ENCODE measurements at regions not wholly inside any gene's neighbourhood (a gene's known extent, or its start where the extent isn't known, plus 50 kb on each side); places are given as distances from the start of the nearest gene placed in this dataset.

DNA sequence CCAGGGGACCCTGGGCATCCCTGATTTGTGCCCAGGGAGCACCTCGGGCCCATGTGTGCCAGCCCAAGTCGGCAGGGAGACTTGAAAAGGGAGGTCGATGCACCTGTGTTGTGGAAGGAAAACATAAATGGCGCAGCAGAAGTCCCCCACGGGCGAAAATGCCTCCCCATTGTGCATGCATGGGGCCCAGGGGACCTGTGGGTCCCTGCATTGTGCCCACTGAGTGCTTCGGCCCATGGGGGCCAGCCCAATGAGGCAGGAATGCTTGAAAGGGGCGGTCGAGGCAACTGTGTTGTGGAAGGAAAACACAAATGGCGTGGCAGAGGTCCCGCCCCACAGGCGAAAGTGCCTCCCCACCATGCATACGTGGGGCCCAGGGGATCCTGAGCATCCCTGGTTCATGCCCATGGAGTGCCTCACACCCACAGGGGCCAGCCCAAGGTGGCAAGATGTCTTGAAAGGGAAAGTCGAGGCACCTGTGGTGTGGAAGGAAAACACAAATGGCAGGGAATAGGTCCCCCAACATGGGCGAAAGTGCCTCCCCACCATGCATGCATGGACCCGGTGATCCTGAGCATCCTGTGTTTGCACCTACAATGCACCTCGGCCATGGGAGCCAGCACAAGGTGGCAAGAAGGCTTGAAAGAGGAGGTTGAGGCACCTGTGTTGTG, 368.0 kb downstream of the ALG10 start:
- H3K4me3 ChIP-seq (ENCODE audit: control insufficient read depth, low read depth, low read length): no peak overlapping the region
- TF ChIP-seq, protein P1, sequence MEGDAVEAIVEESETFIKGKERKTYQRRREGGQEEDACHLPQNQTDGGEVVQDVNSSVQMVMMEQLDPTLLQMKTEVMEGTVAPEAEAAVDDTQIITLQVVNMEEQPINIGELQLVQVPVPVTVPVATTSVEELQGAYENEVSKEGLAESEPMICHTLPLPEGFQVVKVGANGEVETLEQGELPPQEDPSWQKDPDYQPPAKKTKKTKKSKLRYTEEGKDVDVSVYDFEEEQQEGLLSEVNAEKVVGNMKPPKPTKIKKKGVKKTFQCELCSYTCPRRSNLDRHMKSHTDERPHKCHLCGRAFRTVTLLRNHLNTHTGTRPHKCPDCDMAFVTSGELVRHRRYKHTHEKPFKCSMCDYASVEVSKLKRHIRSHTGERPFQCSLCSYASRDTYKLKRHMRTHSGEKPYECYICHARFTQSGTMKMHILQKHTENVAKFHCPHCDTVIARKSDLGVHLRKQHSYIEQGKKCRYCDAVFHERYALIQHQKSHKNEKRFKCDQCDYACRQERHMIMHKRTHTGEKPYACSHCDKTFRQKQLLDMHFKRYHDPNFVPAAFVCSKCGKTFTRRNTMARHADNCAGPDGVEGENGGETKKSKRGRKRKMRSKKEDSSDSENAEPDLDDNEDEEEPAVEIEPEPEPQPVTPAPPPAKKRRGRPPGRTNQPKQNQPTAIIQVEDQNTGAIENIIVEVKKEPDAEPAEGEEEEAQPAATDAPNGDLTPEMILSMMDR (conservative IDR thresholded peaks at IDR 0.05; ENCODE audit: control insufficient read depth, insufficient read depth, low read depth, low read length): no peak
- DNase-seq (ENCODE audit: low read depth): no peak

DNA sequence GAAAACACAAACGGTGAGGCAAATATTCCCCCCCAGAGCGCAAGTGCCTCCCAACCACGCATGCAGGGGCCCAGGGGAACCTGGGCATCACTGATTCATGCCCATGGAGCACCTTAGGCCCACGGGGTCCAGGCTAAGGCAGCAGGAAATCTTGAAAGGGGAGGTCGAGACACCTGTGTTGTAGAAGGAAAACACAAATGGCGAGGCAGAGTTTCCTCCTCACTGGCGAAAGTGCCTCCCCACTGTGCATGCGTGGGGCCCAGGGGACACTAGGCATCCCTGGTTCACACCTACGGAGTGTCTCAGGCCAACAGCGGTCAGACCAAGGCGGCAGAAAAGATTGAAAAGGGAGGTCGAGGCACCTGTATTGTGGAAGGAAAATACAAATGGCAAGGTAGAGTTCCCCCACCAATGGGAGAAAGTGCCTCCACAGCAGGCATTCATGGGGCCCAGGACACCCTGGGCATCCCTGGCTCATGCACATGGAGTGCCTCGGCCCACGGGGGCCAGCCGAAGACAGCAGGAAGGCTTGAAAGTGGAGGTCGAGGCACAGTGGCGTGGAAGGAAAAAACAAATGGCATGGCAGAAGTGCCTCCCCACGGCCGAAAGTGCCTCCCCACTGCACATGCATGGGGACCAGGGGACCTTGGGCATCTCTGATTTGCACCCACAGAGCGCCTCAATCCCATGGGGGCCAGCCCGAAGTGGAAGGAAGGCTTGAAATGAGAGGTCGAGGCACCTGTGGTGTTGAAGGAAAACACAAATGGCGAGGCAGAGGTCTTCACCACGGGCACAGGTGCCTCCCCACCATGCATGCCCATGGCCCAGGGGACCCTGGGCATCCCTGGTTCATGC, 368.8 kb downstream of the ALG10 start:
- TF ChIP-seq, protein P1 (conservative IDR thresholded peaks at IDR 0.05; ENCODE audit: control insufficient read depth, insufficient read depth, low read depth, low read length): no peak
- no peak overlapping the region for H3K4me3 ChIP-seq (ENCODE audit: control insufficient read depth, low read depth, low read length)
- no peak for DNase-seq (ENCODE audit: low read depth)

DNA sequence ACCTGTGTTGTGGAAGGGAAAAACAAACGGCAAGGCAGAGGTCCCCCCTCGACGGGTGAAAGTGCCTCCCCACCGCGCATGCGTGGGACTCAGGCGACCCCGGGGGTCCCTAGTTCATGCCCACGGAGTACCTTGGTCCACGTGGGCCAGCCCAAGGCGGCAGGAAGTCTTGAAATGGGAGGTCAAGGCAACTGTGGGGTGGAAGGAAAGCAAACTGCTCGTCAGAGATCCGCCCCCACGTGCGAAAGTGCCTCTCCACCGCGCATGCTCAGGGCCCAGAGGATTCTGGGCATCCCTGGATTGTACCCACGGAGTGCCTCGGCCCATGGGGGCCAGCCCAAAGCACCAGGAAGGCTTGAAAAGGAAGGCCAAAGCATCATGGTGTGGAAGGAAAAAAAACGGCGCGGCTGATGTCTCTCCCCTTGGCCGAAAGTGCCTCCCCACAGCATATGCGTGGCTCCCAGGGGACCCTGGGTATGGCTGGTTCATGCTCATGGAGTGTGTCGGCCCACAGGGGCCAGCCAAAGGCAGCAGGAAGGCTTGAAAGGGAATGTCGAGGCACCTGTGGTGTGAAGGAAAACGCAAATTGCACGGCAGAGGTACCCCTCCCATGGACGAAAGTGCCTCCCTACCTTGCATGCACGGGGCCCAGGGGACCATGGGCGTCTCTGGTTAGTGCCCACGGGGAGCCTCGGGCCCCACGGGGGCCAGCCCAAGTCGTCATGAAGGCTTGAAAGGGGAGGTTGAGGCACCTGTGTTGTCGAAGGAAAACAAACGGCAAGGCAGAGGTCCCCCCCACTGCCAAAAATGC, 369.7 kb downstream of the ALG10 start:
- no peak for DNase-seq (ENCODE audit: low read depth)
- no peak overlapping the region for H3K4me3 ChIP-seq (ENCODE audit: control insufficient read depth, low read depth, low read length)
- TF ChIP-seq, protein P1 (conservative IDR thresholded peaks at IDR 0.05; ENCODE audit: control insufficient read depth, insufficient read depth, low read depth, low read length): no peak

DNA sequence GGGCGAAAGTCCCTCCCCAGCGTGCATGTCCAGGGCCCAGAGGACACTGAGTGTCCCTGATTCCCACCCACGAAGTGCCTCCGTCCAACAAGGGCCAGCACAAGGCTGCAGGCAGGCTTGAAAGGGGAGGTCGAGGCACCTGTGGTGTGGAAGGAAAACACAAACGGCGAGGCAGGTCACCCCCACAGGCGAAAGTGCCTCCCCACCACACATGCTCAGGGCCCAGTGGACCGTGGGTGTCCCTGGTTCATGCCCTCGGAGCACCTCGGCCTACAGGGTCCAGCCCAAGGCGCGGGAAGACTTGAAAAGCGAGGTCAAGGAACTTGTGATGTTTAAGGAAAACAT, 370.4 kb downstream of the ALG10 start:
- H3K4me3 ChIP-seq (ENCODE audit: control insufficient read depth, low read depth, low read length): no peak overlapping the region
- no peak for DNase-seq (ENCODE audit: low read depth)
- TF ChIP-seq, protein P1 (conservative IDR thresholded peaks at IDR 0.05; ENCODE audit: control insufficient read depth, insufficient read depth, low read depth, low read length): no peak

DNA sequence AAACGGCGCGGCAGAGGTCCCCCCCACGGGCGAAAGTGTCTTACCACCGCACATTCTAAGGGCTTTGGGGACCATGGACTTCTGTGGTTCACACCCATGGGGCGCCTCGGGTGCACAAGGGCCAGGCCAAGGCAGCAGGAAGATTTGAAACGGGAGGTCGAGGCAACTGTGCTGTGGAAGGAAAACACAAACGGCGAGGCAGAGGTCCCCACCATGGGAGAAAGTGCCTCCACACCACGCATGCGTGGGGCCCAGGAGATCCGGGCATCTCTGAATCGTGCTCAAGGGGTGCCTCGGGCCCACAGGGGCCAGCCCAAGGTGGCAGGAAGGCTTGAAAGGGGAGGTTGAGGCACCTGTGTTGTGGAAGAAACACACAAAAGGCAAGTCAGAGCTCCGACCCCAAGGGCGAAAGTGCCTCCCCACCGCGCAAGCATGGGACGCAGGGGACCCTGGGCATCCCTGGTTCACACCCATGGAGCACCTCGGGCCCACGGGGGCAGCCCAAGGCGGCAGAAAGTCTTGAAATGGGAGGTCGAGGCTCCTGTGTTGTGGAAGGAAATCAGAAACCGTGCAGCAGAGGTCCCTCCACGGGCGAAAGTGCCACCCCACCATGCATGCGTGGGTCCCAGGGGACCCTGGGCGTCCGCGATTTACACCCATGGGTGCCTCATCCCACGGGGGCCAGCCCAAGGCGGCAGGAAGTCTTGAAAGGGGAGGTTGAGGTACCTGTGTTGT, 371.0 kb downstream of the ALG10 start:
- DNase-seq (ENCODE audit: low read depth): no peak
- TF ChIP-seq, protein P1 (conservative IDR thresholded peaks at IDR 0.05; ENCODE audit: control insufficient read depth, insufficient read depth, low read depth, low read length): no peak
- no peak overlapping the region for H3K4me3 ChIP-seq (ENCODE audit: control insufficient read depth, low read depth, low read length)

GRCh38 chr12:34393821-34394150, 371.5 kb downstream of the ALG10 start:
- no peak overlapping the region for H3K4me3 ChIP-seq (ENCODE audit: control insufficient read depth, low read depth, low read length)
- DNase-seq (ENCODE audit: low read depth): no peak
- TF ChIP-seq, protein P1 (conservative IDR thresholded peaks at IDR 0.05; ENCODE audit: control insufficient read depth, insufficient read depth, low read depth, low read length): no peak

All from fibroblast of mammary gland (primary cell).